SK-N-MC (cell line): ENCODE measurements at regions not wholly inside any gene's neighbourhood (a gene's known extent, or its start where the extent isn't known, plus 50 kb on each side); places are given as distances from the start of the nearest gene placed in this dataset.

Source experiments
- EZH2 ChIP-seq: fragments of 200-600 bp; sonication (generic); IDR thresholded peaks from one replicate; pipeline ENCODE4 v1.6.1; 2017; ENCODE audit warnings: antibody characterized with exemption
- POLR2AphosphoS5 ChIP-seq: IDR thresholded peaks from 2 replicates; pipeline ENCODE4 v1.6.1; 2012; ENCODE audit warnings: mild to moderate bottlenecking, low read depth, low read length, borderline replicate concordance

GRCh38 chr11:97979741-97980140, 1041.0 kb upstream of the CNTN5 start:
- TF ChIP-seq POLR2AphosphoS5 (no peak), EZH2 (no peak)
